ENCODE measurements at regions not wholly inside any gene's neighbourhood (a gene's known extent, or its start where the extent isn't known, plus 50 kb on each side); places are given as distances from the start of the nearest gene placed in this dataset.
"Not testable (repeated sequence)": the region's sequence is repeated elsewhere in the genome, so short reads cannot be mapped to it uniquely, and the experiment has no call there.

DNA sequence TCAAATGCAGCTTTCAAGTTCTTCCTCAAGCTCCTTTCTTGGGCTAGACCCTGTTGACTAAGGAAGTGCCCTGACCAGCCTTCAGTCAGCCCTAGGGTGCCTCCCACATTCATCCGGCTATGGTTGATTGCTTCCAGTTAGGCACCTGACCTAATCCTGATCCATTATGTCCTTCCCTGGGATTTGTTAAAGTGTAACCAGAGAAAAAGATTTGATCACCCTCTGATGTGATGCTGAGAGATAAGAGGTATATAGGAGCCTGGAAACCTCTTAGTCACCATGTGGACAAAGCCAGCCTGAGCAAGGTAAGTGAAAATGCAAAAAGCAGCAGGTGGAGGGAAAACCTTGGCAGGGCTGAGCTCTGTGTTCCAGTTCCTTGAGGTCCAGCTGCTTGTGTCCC, 178.8 kb upstream of the ERCC6L2 start:
- no peak for DNase-seq (ENCODE audit: extremely low spot score)
- Histone ChIP-seq H3K4me1 (no peaks in the 10 kb centered on the region), H3K36me3 (no peaks in the 10 kb centered on the region), H3K4me3 (no peak overlapping the region), H3K27me3 (no peaks in the 10 kb centered on the region), H3K27ac (replicated peaks in 1 of 4) (no peak overlapping the region), H3K9me3 (no peaks in the 10 kb centered on the region)
- no peak for TF ChIP-seq EP300 (IDR thresholded peaks at IDR 0.05)
- TF ChIP-seq POLR2A (IDR thresholded peaks at IDR 0.05; ENCODE audit: low read depth): no peak
- no peak for TF ChIP-seq POLR2AphosphoS5 (IDR thresholded peaks at IDR 0.05)
- TF ChIP-seq, protein P1, sequence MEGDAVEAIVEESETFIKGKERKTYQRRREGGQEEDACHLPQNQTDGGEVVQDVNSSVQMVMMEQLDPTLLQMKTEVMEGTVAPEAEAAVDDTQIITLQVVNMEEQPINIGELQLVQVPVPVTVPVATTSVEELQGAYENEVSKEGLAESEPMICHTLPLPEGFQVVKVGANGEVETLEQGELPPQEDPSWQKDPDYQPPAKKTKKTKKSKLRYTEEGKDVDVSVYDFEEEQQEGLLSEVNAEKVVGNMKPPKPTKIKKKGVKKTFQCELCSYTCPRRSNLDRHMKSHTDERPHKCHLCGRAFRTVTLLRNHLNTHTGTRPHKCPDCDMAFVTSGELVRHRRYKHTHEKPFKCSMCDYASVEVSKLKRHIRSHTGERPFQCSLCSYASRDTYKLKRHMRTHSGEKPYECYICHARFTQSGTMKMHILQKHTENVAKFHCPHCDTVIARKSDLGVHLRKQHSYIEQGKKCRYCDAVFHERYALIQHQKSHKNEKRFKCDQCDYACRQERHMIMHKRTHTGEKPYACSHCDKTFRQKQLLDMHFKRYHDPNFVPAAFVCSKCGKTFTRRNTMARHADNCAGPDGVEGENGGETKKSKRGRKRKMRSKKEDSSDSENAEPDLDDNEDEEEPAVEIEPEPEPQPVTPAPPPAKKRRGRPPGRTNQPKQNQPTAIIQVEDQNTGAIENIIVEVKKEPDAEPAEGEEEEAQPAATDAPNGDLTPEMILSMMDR (IDR thresholded peaks at IDR 0.05): no peak
- WGBS: 88% methylated on average over 1 of the region's 1 CpG
- intact Hi-C loops (cut with DNase I): no loop called here

DNA sequence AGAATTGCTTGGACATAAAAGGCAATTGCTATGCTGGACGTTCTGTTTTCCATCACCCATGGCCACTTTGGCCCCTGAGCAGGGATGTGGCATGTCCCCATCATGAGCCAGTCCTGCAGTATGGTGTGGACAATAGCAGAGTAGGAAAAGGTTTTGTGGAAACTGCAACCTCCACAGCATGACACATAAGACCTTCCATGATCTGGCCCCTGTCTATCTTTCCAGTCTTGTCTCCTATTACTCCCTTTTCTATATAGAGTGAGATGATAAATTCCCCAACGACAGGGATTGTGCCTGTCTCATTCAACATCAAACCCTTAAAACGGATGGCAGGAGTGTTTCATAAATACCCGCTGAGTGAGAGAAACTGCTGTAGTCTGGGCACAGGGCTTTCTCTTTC, 174.7 kb upstream of the PTCH1 start:
- intact Hi-C loops (cut with DNase I): no loop called here

DNA sequence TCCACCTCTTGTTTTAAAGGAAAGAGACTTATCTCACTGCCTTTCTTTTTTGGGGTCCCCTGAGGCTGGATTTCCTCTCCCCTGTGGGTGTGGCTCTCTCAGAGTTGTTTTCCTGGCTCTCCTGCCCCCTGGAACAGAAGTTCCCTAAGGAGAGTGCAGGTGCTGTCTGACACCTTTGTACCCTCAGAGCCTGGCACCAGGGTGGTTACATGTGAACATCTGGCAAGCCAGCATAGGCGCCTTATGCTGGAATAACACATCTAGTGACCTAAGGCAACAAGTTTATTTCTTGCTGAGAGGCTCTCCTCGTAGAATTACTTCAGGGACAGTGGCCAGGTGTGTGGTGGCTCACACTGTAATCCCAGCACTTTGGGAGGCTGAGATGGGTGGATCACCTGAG, 172.9 kb upstream of the PTCH1 start:
- no peaks in the 10 kb centered on the region for H3K4me1 ChIP-seq
- 88% methylated on average over 2 of the region's 2 CpGs for WGBS
- no peaks in the 10 kb centered on the region for H3K36me3 ChIP-seq
- no peak for DNase-seq (ENCODE audit: extremely low spot score)
- intact Hi-C loops (cut with DNase I): no loop called here
- TF ChIP-seq POLR2AphosphoS5 (IDR thresholded peaks at IDR 0.05): no peak
- no peak for TF ChIP-seq POLR2A (IDR thresholded peaks at IDR 0.05; ENCODE audit: low read depth)
- TF ChIP-seq, protein P1 (IDR thresholded peaks at IDR 0.05): no peak
- TF ChIP-seq EP300 (IDR thresholded peaks at IDR 0.05): no peak
- H3K27ac ChIP-seq (replicated peaks in 1 of 4): no peak overlapping the region
- H3K4me3 ChIP-seq: no peak overlapping the region
- no peaks in the 10 kb centered on the region for H3K27me3 ChIP-seq
- H3K9me3 ChIP-seq: no peaks in the 10 kb centered on the region

More for the DNA sequence above, 174.7 kb upstream of the PTCH1 start:
- no peaks in the 10 kb centered on the region for H3K36me3 ChIP-seq
- no peaks in the 10 kb centered on the region for H3K9me3 ChIP-seq
- no peak overlapping the region for H3K4me3 ChIP-seq
- no peaks in the 10 kb centered on the region for H3K4me1 ChIP-seq
- no peaks in the 10 kb centered on the region for H3K27me3 ChIP-seq
- 80% methylated on average over 4 of the region's 4 CpGs for WGBS
- H3K27ac ChIP-seq (replicated peaks in 1 of 4): no peak overlapping the region
- TF ChIP-seq EP300 (IDR thresholded peaks at IDR 0.05) (no peak), POLR2A (IDR thresholded peaks at IDR 0.05; ENCODE audit: low read depth) (no peak)
- TF ChIP-seq, protein P1 (IDR thresholded peaks at IDR 0.05): no peak
- DNase-seq (ENCODE audit: extremely low spot score): no peak

DNA sequence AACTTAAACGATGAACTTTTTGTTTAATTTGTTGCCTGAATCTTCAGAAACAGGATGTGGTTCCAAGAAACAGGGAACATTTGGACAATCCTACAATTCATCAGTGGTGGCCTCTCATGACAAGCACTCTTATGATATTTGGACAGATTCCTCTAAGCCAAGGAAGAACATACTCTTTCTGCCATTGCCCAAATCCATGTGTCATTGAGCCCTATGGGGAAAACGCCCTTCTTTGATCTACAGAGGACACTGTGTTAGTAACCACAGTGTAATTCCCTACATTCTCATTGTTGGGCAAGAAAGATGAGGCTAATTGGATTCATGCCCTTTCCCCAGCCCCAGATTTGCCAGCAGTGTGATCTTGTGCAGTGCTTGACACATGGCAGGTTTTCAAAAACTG, 167.7 kb upstream of the PTCH1 start:
- Histone ChIP-seq H3K4me1 (no peaks in the 10 kb centered on the region), H3K4me3 (no peak overlapping the region), H3K9me3 (no peaks in the 10 kb centered on the region), H3K27me3 (no peaks in the 10 kb centered on the region), H3K36me3 (no peaks in the 10 kb centered on the region), H3K27ac (replicated peaks in 1 of 4) (no peak overlapping the region)
- 77% methylated on average over 2 of the region's 2 CpGs for WGBS
- intact Hi-C loops (cut with DNase I): no loop called here
- no peak for DNase-seq (ENCODE audit: extremely low spot score)
- TF ChIP-seq, protein P1 (IDR thresholded peaks at IDR 0.05): no peak
- TF ChIP-seq EP300 (IDR thresholded peaks at IDR 0.05) (no peak), POLR2AphosphoS5 (IDR thresholded peaks at IDR 0.05) (no peak), POLR2A (IDR thresholded peaks at IDR 0.05; ENCODE audit: low read depth) (no peak)

DNA sequence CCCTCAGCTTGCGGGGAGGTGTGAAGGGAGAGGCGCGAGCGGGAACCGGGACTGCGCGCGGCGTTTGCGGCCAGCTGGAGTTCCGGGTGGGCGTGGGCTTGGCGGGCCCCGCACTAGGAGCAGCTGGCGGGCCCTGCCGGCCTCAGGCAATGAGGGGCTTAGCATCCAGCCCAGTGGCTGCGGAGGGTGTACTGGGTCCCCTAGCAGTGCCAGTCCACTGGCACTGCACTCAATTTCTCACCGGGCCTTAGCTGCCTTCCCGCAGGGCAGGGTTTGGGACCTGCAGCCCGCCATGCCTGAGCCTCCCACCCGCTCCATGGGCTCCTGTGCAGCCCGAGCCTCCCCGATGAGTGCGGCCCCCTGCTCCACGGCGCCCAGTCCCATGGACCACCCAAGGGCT, 163.5 kb upstream of the PTCH1 start:
- WGBS: no CpG with 5 or more reads among the region's 26 CpGs
- intact Hi-C loops (cut with DNase I); H3K27ac ChIP-seq (replicated peaks in 1 of 4); H3K36me3 ChIP-seq; DNase-seq (ENCODE audit: extremely low spot score); H3K4me3 ChIP-seq; H3K4me1 ChIP-seq; H3K27me3 ChIP-seq; H3K9me3 ChIP-seq: not testable (repeated sequence)
